ENCODE measurements at regions not wholly inside any gene's neighbourhood (a gene's known extent, or its start where the extent isn't known, plus 50 kb on each side); places are given as distances from the start of the nearest gene placed in this dataset.

- no peak for DNase-seq (ENCODE audit: low read depth in 3 of 3)
These were observed 1328.7 kb downstream of the TBC1D22A start for GRCh38 chr22:48091060-48091650.

GRCh38 chr22:48090332-48090672, 1327.9 kb downstream of the TBC1D22A start:
- no peak for DNase-seq (ENCODE audit: low read depth in 3 of 3)

GRCh38 chr22:48089601-48090331, 1327.3 kb downstream of the TBC1D22A start:
- no peak for DNase-seq (ENCODE audit: low read depth in 3 of 3)

- no peak for DNase-seq (ENCODE audit: low read depth in 3 of 3)
These were observed 1326.6 kb downstream of the TBC1D22A start for GRCh38 chr22:48088926-48089536.

GRCh38 chr22:48088251-48088650, 1325.8 kb downstream of the TBC1D22A start:
- no peak for DNase-seq (ENCODE audit: low read depth in 3 of 3)

GRCh38 chr22:48085901-48086645, 1323.6 kb downstream of the TBC1D22A start:
- no peak for DNase-seq (ENCODE audit: low read depth in 3 of 3)

- DNase-seq (ENCODE audit: low read depth in 3 of 3): no peak
These were observed 1322.2 kb downstream of the TBC1D22A start for GRCh38 chr22:48084729-48085050.

- DNase-seq (ENCODE audit: low read depth in 3 of 3): no peak
These were observed 1321.7 kb downstream of the TBC1D22A start for GRCh38 chr22:48084041-48084728.

GRCh38 chr22:48083502-48083901, 1321.1 kb downstream of the TBC1D22A start:
- no peak for DNase-seq (ENCODE audit: low read depth in 3 of 3)

GRCh38 chr22:48082284-48082683, 1319.8 kb downstream of the TBC1D22A start:
- DNase-seq (ENCODE audit: low read depth in 3 of 3): no peak

GRCh38 chr22:48081281-48081680, 1318.8 kb downstream of the TBC1D22A start:
- DNase-seq (ENCODE audit: low read depth in 3 of 3): no peak

- DNase-seq (ENCODE audit: low read depth in 3 of 3): no peak
These were observed 1318.1 kb downstream of the TBC1D22A start for GRCh38 chr22:48080316-48081165.

- DNase-seq (ENCODE audit: low read depth in 3 of 3): no peak
These were observed 1317.2 kb downstream of the TBC1D22A start for GRCh38 chr22:48079505-48080290.

GRCh38 chr22:48078825-48079224, 1316.4 kb downstream of the TBC1D22A start:
- no peak for DNase-seq (ENCODE audit: low read depth in 3 of 3)

GRCh38 chr22:48077699-48078098, 1315.2 kb downstream of the TBC1D22A start:
- no peak for DNase-seq (ENCODE audit: low read depth in 3 of 3)

- DNase-seq (ENCODE audit: low read depth in 3 of 3): no peak
These were observed 1313.6 kb downstream of the TBC1D22A start for GRCh38 chr22:48076008-48076407.

GRCh38 chr22:48075604-48076003, 1313.2 kb downstream of the TBC1D22A start:
- no peak for DNase-seq (ENCODE audit: low read depth in 3 of 3)

- DNase-seq (ENCODE audit: low read depth in 3 of 3): no peak
These were observed 1310.3 kb downstream of the TBC1D22A start for GRCh38 chr22:48072777-48073176.

GRCh38 chr22:48071828-48072227, 1309.4 kb downstream of the TBC1D22A start:
- no peak for DNase-seq (ENCODE audit: low read depth in 3 of 3)

GRCh38 chr22:48071305-48071704, 1308.9 kb downstream of the TBC1D22A start:
- DNase-seq (ENCODE audit: low read depth in 3 of 3): no peak
